Stimulated activated CD8-positive, alpha-beta memory T cell treated with anti-CD3 and anti-CD28 coated beads, Interleukin-7, amount 100 ng/mL, for 1 hour (primary cell): ENCODE measurements at regions not wholly inside any gene's neighbourhood (a gene's known extent, or its start where the extent isn't known, plus 50 kb on each side); places are given as distances from the start of the nearest gene placed in this dataset.

ENCODE experiments used
- DNase-seq, 2 donors: peaks; one replicate each; pipeline ENCODE4 v3.0.0-alpha.2; 2020; ENCODE audit warnings: low read depth in 2 of 2

GRCh38 chr13:50682002-50682401, 161.5 kb downstream of the DLEU7 start:
- no peak for DNase-seq

GRCh38 chr13:50682966-50683365, 160.5 kb downstream of the DLEU7 start:
- DNase-seq, result no peak

- no peak for DNase-seq
These were observed 159.1 kb downstream of the DLEU7 start for GRCh38 chr13:50684366-50684765.

GRCh38 chr13:50685491-50685890, 158.0 kb downstream of the DLEU7 start:
- no peak for DNase-seq

GRCh38 chr13:50685956-50686355, 157.5 kb downstream of the DLEU7 start:
- DNase-seq, result no peak

- DNase-seq, result no peak
These were observed 156.9 kb downstream of the DLEU7 start for GRCh38 chr13:50686551-50686950.

GRCh38 chr13:50687545-50687944, 155.9 kb downstream of the DLEU7 start:
- no peak for DNase-seq

- DNase-seq, result no peak
These were observed 153.5 kb downstream of the DLEU7 start for GRCh38 chr13:50690006-50690405.

- no peak for DNase-seq
These were observed 152.3 kb downstream of the DLEU7 start for GRCh38 chr13:50691176-50691680.

GRCh38 chr13:50691681-50692263, 151.7 kb downstream of the DLEU7 start:
- no peak for DNase-seq

GRCh38 chr13:50692396-50692915, 151.0 kb downstream of the DLEU7 start:
- DNase-seq, result no peak

- no peak for DNase-seq
These were observed 149.8 kb downstream of the DLEU7 start for GRCh38 chr13:50693727-50694126.

- no peak for DNase-seq
These were observed 145.5 kb downstream of the DLEU7 start for GRCh38 chr13:50697746-50698539.

GRCh38 chr13:50699874-50700663, 143.4 kb downstream of the DLEU7 start:
- no peak for DNase-seq

- DNase-seq, result no peak
These were observed 142.7 kb downstream of the DLEU7 start for GRCh38 chr13:50700664-50701305.

- DNase-seq, result no peak
These were observed 142.0 kb downstream of the DLEU7 start for GRCh38 chr13:50701469-50701868.

- no peak for DNase-seq
These were observed 137.0 kb downstream of the DLEU7 start for GRCh38 chr13:50706505-50706904.

- DNase-seq, result no peak
These were observed 135.9 kb downstream of the DLEU7 start for GRCh38 chr13:50707628-50708027.

- DNase-seq, result no peak
These were observed 135.0 kb downstream of the DLEU7 start for GRCh38 chr13:50708461-50708860.

- DNase-seq, result no peak
These were observed 134.4 kb downstream of the DLEU7 start for GRCh38 chr13:50709058-50709457.

- no peak for DNase-seq
These were observed 132.2 kb downstream of the DLEU7 start for GRCh38 chr13:50711131-50711815.
